GM19324 (cell line): ENCODE measurements at regions not wholly inside any gene's neighbourhood (a gene's known extent, or its start where the extent isn't known, plus 50 kb on each side); places are given as distances from the start of the nearest gene placed in this dataset.
A peak's percentile ranks its signal among the peaks of the same experiment; 100 is the strongest.
"Not testable (repeated sequence)": the region's sequence is repeated elsewhere in the genome, so short reads cannot be mapped to it uniquely, and the experiment has no call there.

Source experiments
- ATAC-seq: cut with Tn5 transposase; IDR thresholded peaks from one replicate; pipeline ENCODE4 v1.9.1; 2021; ENCODE audit warnings: mild to moderate bottlenecking, moderate library complexity; ENCODE audit not compliant: unreplicated experiment, low FRiP score

DNA sequence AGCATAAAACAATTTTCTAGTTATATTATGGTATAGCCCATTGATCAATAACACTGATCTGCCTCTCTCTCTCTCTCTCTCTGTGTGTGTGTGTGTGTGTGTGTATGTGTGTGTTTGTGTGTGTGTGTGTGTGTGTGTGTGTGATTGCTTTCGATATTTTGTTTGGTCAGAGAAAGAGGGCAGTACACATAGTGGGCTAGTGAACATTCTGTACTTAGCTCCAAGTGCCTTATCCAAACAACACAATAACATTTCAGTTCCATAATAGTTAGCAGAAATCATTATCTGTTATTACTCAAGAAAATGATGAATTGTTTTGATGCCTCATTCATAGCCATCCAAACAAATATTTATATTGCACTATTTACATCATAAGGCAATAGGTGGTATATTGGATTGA lies 979.1 kb upstream of the CITED2 start:
- ATAC-seq: no peak

DNA sequence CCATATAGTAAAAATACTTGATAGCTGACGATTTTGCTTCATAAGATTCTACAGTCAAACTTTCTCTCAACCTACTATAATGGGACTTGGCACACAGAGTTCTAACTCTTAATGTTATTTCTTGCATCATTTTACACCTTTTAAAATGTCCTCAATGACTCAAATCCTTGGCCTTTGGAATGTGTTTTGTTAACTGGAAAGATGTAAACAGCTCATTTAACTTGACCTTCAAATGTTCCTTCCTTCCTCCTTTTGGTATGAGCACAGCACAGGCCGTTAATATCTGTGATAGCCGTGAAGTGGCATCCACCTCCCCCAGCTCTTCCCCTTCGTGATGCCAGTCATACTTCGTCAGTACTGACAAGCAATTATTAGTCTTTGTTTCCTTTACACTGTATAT lies 972.0 kb upstream of the CITED2 start:
- no peak for ATAC-seq

DNA sequence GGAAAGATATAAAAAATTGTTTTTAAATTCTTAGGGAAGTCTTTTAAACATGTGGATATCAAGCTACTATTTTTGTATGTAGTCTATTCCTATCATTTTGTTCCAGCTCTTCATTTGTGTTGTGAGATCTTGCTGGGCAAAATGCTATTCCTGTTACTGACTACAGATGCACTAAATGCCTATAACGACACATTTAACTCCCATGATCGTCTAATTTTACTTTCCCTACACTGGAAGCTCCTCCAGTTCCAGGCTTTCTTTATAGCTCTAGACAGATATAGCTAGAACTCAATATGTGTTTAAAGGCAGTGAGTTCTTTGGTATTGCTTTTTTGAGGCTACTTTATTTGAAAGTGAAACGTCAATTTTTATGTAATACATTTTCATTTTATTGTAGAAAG lies 971.5 kb upstream of the CITED2 start:
- no peak for ATAC-seq

DNA sequence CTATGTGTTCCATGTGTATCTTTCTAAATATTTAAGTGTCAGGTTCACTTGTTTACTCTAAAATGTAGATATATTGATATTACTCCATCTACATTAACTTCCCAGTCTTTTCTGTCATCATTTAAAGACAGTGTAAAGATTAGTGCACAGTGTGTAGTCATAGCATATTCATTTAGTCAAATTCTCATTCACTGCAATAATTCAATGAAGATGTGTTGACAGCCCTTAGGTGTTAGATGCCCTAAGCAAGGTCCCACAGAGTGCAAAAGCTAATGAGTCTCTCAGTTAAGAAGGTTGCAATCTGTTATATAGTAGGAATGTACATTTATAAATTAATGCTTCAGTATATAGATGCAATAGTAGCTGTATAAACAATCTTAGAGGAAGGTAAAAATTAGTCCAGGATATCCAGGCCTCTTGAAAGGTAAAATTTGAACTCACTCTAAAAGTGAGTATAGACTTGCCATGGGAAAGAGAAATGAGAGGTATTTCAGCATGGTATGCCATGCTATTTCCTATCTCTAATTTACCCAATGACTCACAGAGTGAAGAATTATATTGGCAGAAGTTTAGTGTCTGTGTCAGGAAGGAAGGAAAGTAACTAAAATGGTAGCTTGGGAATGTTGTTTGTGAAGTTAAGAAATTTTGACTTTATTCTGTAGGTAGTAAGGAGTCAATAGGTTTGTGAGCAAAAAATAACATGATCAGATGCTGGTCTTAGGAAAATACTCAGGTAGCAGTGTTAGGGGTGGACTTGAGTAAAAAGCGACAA lies 969.9 kb upstream of the CITED2 start:
- ATAC-seq: no peak

DNA sequence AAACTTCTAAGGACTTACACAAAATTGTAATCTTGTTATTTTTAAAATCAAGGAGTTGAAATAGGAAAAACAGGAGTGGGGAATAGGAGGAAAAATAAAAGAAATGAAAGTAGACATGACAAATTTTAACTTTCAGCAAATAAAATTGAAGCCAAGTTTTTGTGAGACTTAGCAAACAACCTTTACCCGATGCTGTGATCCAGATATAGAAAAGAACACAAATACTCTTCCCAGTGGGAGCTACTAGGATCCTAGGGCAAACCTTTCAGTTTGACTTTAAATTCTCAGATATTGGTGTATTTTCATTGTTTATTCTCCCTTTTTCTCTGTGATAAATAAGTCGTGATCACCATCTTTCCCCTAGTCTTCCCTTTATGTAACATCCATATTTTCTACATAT lies 968.7 kb upstream of the CITED2 start:
- no peak for ATAC-seq

DNA sequence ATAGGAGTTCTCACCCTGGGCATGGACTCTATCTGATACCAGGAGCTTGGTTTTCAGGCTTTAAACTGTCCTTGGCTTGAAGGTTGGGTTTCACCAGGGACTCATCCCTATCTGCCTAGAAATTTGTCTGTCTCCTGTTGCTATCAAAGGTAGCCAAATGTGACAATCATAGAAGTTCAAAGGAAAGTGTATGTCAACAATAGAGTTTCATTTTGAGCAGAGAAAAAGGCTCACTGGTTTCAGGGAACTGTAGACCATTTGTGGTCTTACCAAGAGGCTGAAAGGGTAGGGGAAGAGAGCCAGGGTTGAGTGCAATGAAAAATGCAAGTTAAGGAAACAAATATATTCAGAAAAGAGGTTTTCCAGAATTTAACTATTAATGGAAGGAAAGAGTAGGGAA lies 966.8 kb upstream of the CITED2 start:
- no peak for ATAC-seq

DNA sequence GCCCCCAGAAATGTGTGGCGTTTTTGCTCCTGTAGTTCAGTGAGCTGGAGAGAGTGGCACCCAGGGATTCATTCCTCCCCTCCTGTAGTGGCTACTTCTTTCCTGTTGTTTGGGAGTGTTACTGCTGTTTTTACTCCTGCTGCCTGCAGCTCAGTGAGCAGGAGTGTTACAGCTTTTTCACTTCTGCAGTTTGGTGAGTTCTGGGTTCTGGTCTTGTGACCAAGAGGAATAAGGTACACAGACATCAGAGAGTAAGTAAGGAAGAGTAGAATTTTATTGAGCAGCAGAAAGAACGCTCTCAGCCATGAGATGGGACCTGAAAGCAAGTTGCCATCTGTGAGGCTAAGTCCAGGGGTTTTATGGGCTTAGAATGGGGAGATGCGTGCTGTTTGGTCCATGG lies 966.3 kb upstream of the CITED2 start:
- ATAC-seq: no peak

DNA sequence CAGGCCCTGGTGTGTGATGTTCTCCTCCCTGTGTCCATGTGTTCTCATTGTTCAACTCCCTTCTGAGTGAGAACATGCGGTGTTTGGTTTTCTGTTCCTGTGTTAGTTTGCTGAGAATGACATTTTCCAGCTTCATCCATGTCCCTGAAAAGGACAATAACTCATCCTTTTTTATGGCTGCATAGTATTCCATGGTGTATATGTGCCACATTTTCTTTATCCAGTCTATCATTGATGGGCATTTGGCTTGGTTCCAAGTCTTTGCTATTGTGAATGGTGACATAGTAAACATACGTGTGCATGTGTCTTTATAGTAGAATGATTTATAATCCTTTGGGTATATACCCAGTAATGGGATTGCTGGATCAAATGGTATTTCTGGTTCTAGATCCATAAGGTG lies 964.6 kb upstream of the CITED2 start:
- ATAC-seq: not testable (repeated sequence)

DNA sequence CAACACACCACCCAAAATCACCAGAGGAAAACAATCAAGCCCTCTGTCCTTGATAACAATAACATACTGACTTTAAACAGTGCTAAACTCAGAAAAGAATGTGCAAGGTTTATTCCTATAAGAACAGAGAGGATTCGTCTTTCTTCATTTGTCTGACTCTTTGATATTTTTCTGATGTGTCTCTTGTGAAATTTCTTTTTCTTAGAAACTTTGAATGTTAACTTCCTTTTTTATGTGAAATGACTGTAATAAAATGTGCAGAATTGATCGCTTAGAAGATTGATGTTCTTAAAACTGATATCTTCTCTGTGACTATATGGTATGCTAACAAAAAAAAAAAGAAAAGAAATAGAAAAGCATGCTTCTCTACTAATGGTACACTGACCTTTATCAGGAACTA lies 947.4 kb upstream of the CITED2 start:
- ATAC-seq: no peak

DNA sequence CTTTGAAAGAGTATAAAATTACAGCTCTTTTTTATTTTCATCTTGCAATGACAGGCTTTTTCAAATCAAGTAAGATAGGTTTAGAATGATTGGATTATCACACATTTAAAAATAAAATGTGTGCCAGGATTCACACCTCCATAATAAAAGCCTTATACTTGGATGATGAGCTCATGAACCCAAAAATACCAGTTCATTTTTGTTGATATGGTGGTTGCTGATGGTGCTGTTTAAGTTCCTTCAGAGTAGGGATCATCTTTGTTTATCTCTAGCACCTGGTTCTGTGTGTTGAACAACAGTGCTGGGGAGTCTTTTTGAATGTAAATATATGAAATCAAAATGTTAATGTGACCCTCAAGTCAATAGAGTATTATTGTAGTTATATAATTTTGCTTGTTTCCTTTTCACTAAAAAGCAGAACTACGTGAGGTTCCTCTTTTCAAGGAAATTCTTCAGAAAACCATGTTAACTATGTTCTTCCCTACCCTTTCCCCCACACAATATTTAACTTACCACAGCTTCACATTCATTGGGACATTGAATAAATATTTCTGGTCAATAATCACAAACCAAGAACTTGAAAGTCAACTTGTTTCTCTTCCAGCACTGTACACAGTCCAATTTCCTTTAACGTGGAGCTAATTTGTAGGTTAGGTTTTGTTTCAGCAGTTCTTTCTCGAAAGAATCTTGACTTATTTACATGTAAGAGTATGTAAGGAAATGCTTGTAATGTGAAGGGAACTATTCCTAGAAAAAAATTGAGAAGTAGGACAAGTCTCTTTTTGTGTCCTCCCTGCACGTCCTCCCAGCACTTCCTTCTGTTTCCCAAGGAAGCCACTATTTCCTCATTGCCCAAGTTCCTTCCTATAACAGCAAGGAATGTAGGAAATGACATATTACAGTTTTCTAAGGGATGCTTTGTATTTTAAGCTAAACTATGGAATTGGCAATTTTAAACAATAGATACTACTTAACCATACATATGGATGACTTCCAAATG lies 945.9 kb upstream of the CITED2 start:
- ATAC-seq: no peak

DNA sequence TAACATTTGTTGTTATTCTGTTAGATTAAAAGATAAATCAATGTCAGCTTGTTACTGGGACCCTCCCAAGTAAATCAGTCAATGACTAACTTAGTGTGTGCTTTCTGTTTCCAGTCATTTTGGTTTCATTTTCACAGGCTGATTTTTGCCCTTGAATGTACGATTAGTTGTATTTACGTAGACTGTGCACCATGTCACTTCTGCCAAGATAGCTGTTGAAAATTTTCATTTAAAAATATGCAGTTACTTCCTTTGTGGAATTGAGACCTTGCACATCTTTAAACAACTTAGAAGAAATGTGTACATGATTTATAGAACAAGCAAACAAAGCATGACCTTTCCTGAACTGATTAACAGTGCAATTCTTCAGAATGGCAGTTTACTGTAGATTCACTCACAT lies 944.8 kb upstream of the CITED2 start:
- ATAC-seq: peak; percentile 93

DNA sequence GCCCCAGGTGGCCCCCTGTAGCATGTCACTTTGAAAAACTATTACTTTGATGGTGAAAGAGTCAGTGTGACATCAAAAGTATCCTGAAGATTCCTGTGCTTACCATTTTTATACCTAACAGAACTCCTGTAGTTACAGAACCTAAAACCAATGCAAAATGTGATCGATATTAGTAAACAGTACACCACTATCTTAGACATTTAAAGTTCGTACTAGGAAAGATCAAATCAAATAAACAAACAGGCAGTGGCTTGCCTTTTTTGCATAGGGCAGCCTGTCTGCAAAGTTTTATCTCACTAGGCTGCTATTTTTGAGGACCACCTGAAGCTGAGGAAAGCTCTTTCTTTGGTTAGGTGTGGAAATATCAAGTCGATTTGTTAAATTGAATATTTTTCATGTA lies 944.0 kb upstream of the CITED2 start:
- ATAC-seq: no peak

DNA sequence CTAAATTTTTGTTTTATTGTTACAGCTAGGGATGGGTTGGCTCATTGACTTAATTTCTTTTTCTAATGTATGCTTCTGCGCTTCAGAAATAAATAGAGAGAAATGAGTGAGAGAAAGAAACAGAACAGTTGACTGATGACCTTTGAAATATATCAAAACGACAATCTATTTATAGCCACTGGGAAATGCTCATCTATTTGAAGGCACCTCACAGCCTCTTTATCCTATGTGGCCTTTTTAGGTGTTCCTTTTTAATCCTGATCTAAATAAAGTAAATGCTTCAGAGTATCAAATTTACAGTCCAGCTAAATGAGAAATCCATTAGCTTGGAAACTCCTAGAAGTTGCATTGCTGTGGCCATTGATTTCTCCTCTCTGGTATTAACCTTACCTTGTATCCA lies 943.5 kb upstream of the CITED2 start:
- ATAC-seq: no peak

DNA sequence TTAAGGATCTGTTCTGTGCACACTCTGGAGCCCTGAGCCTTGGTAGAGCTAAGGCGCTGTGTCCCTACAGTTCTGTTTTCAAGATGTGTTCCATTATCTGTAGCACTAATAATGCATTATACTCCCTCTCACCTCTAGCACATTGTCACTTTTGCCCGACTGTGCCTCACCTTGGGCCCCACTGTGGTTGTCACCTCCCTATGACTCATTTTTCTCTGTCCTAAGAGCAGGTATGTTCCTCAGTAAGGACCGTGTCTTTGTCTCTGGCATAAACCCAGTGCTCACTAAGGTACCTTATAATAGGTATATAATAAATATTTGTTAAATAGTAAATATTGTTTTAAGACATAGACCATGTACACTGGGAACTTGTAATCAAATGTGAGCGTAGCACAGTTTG lies 942.5 kb upstream of the CITED2 start:
- ATAC-seq: no peak

DNA sequence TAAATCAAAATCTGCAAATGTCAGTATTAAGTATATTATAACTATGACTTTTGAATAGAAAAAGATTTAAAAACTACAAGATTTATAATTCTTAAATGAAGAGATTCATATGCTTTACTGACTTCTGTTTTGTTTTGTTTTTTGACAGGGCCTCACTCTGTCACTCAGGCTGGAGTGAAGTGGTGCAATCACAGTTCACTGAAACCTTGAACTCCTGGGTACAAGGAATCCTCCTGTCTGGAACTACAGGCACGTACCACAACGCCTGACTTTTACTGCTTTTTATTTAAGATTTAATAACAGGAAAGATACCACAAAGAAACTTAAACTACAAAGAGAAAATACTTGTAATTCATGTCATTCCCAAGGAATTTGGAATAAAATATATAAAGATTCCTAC lies 940.2 kb upstream of the CITED2 start:
- ATAC-seq: no peak

DNA sequence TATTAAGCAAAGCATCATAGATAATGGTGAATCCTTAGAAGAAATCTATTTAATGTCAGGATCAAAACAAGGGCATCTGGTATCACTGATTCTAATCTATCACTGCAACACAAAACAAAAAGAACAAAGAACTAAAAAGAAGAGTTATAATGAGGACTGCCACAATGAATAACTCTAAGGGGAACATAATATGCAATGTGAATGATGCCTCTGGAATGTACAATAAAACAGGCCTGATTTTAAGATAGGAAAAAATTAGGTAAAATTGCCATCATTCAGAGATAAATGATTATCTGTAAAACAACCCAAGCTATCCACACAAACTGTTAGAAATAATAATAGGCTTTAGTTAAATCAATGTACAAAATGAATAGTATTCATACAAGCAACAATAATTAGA lies 936.7 kb upstream of the CITED2 start:
- ATAC-seq: no peak

DNA sequence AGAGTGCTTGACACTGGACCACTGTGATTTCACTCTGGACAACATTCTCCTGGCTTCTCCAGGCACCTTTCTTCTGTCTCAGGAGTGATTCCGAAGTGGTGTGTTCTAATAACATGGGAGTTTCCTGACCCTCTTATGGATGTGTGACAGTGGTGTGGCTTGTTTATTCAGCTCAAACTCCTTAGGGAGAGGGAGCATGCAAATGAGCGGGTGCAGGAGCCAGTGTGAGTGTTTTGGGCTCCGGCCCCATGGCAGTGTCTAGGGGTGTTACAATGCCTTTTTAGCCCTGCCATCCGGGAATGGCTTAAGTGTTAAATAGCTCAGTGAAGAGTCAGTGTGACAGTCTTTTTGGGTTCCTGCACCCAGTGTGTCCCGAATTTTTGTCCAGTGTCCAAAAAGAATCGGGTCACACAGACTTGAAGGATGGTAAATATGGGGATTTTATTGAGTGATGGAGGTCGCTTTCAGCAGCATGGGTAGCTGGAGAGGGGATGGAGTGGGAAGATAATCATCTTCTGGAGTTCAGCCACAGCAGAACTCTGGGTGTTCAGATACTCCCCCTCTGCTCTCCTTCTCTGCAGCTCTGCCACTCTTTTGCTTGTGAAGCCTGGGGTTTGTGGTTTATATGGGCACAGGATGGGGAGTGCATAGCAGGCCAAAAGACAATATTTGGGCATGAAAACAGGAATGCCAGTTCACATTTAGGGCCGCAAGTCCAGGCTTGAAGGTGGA lies 928.9 kb upstream of the CITED2 start:
- ATAC-seq: no peak

DNA sequence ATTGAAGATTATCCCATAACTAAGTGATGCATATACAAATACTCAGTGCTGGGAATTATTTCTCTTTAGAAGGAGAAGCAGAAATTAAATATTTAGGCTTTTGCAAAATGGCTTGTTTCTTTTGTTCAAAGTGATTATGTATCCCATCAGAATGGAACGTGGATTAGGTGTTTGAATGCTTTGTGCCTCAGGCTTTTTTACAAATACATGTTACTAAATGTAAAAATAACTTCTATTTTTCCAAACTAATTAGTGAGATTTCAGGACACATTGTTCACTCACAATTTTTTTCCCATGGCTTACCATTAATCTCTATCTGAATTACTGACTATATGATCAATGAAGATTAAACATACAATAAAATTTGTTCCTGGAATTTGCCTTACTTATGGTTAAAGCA lies 925.9 kb upstream of the CITED2 start:
- no peak for ATAC-seq

DNA sequence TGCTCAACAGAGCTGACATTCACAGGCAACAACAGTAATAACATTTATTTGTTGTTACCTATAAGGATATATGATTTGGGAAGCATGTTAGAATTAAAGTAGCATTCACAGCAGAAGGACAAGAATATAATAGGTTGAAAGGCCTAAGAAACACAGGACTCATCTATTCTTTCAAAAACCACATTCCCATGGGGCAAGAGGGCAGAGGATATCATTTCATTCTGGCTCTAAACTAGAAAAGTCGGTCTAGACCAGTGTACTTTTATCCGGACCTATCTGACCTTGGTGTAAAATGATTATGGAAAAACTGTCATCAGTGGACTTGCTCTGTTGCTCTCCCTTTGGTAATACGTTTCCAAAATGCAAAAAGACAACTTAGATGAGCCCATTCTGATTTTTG lies 914.7 kb upstream of the CITED2 start:
- no peak for ATAC-seq

DNA sequence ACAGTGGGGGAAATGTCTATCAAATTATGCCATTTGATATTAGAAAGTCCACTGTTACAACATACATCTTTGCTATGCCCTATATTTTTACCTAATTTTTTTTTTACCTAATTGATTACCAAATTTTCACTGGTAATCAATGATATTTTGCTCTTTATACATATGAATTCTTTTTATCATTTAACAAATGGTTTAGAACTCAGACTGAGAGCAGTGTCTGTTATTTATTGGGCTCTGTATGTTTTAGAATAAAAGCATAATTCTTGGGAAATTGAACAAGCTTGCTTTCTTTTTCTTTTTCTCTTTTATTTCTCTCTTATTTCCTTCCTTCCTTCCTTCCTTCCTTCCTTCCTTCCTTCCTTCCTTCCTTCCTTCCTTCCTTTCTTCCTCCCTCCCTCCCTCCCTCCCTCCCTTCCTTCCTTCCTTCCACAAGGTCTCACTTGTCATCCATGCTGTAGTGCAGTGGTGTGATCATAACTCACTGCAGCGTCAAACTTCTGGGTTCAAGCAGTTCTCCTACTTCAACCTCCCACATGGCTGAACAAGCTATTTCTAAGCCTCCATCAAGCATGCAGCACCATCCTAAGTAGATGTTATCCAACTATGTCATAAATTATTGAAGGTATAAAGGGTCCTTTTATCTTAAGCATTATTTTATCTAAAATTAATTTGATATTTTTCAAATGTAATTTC lies 911.7 kb upstream of the CITED2 start:
- ATAC-seq: no peak
